ENCODE measurements at regions not wholly inside any gene's neighbourhood (a gene's known extent, or its start where the extent isn't known, plus 50 kb on each side); places are given as distances from the start of the nearest gene placed in this dataset.

DNA sequence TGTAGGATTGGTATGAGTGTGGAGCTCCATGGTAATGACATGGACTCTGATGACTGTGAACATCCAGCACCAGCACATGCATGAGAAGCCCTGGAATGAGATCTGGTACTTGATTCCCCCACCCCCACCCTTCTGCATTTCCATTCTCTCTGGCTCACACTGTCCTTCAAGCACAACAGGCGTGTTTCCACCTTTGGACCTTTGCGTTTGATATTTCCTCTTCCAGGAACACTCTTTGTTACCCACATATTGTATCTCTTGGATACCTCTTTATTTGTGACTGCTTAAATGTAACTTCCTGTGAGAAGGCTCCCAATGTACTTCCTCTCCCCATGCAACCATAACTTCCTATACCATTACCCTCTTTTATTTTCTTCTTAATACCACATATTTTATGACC lies 263.8 kb downstream of the HNMT start:
- Histone ChIP-seq H3K4me3 (ENCODE audit: control insufficient read depth in 1 of 7, extremely low read depth in 1 of 7, insufficient read depth in 4 of 7, low read depth in 2 of 7, low read length in 6 of 7) (no peak overlapping the region), H3K9me3 (ENCODE audit: control extremely low read depth in 1 of 5, control insufficient read depth in 4 of 5, insufficient read depth in 2 of 5, low read depth in 1 of 5, low read length in 4 of 5) (no peaks in the 10 kb centered on the region), H3K4me1 (ENCODE audit: control extremely low read depth in 1 of 4, control insufficient read depth in 4 of 4, insufficient read depth in 4 of 4, low read length in 3 of 4) (no peaks in the 10 kb centered on the region), H3K36me3 (ENCODE audit: control insufficient read depth in 4 of 4, insufficient read depth in 4 of 4, low read length in 3 of 4) (no peaks in the 10 kb centered on the region), H3K27me3 (replicated peaks in 2 of 5; ENCODE audit: control insufficient read depth in 4 of 5, insufficient read depth in 5 of 5, low read length in 4 of 5) (no peaks in the 10 kb centered on the region), H3K27ac (ENCODE audit: insufficient read depth in 1 of 2, low read depth in 1 of 2, low read length in 2 of 2, poor library complexity in 1 of 2, severe bottlenecking in 2 of 2) (no peak overlapping the region)
- no peak for DNase-seq
- POLR2A ChIA-PET, result no interaction called here
- CTCF ChIA-PET, result no interaction called here
- 100% methylated on average over 2 of the region's 2 CpGs for WGBS (ENCODE audit: insufficient coverage)

DNA sequence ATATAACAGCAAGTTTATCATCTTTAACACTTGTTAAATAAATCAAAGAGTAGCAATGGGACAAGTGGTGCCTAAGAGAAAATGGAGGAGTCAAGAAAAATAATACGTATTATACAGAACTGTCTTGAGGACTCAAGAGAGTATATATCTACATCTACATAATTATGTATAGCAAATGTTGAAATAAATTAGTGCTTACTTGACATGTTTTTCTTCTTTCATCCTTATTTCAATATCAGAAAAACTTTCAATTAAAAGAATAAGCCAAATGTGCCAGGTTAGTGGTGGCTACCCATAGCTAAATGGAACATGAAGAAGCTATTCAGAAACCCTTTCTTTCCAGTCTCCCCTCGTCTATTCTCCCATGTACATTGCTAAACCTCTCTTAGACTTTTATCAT lies 267.3 kb upstream of the SPOPL start:
- Histone ChIP-seq H3K27me3 (replicated peaks in 2 of 5; ENCODE audit: control insufficient read depth in 4 of 5, insufficient read depth in 5 of 5, low read length in 4 of 5) (no peaks in the 10 kb centered on the region), H3K27ac (ENCODE audit: insufficient read depth in 1 of 2, low read depth in 1 of 2, low read length in 2 of 2, poor library complexity in 1 of 2, severe bottlenecking in 2 of 2) (no peak overlapping the region), H3K9me3 (ENCODE audit: control extremely low read depth in 1 of 5, control insufficient read depth in 4 of 5, insufficient read depth in 2 of 5, low read depth in 1 of 5, low read length in 4 of 5) (no peaks in the 10 kb centered on the region), H3K36me3 (ENCODE audit: control insufficient read depth in 4 of 4, insufficient read depth in 4 of 4, low read length in 3 of 4) (no peaks in the 10 kb centered on the region), H3K4me1 (ENCODE audit: control extremely low read depth in 1 of 4, control insufficient read depth in 4 of 4, insufficient read depth in 4 of 4, low read length in 3 of 4) (peaks cover 0 to 9% (median 5%) of the 10 kb centered on the region in 4 experiments), H3K4me3 (ENCODE audit: control insufficient read depth in 1 of 7, extremely low read depth in 1 of 7, insufficient read depth in 4 of 7, low read depth in 2 of 7, low read length in 6 of 7) (no peak overlapping the region)
- ChIA-PET POLR2A (no interaction called here), CTCF (no interaction called here)
- 100% methylated on average over 1 of the region's 2 CpGs for WGBS (ENCODE audit: insufficient coverage)
- DNase-seq, result no peak

DNA sequence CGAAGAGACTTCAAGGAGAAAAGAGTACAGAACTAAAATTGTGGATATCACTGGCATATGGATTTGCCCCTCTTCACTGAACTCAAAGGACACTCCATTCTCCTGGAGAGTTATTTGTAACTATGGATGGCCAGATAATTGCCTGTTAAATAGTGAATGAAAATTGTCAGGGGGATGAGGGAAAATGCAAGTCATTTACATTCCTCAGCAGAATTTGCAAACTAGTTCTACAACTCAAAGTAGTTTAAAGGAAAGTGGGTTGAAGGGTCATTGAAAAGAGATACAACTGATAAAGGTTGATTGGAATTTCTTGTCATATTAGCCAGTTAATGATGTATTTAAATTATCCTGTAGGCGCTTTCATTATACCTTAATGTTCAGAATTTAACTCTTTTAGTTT lies 266.5 kb upstream of the SPOPL start:
- H3K9me3 ChIP-seq (ENCODE audit: control extremely low read depth in 1 of 5, control insufficient read depth in 4 of 5, insufficient read depth in 2 of 5, low read depth in 1 of 5, low read length in 4 of 5), result no peaks in the 10 kb centered on the region
- no peak overlapping the region for H3K4me3 ChIP-seq (ENCODE audit: control insufficient read depth in 1 of 7, extremely low read depth in 1 of 7, insufficient read depth in 4 of 7, low read depth in 2 of 7, low read length in 6 of 7)
- POLR2A ChIA-PET, result no interaction called here
- H3K4me1 ChIP-seq (ENCODE audit: control extremely low read depth in 1 of 4, control insufficient read depth in 4 of 4, insufficient read depth in 4 of 4, low read length in 3 of 4), result peaks cover 0 to 9% (median 5%) of the 10 kb centered on the region in 4 experiments
- 100% methylated on average over 1 of the region's 2 CpGs for WGBS (ENCODE audit: insufficient coverage)
- no peaks in the 10 kb centered on the region for H3K27me3 ChIP-seq (replicated peaks in 2 of 5; ENCODE audit: control insufficient read depth in 4 of 5, insufficient read depth in 5 of 5, low read length in 4 of 5)
- H3K27ac ChIP-seq (ENCODE audit: insufficient read depth in 1 of 2, low read depth in 1 of 2, low read length in 2 of 2, poor library complexity in 1 of 2, severe bottlenecking in 2 of 2), result no peak overlapping the region
- DNase-seq, result no peak
- H3K36me3 ChIP-seq (ENCODE audit: control insufficient read depth in 4 of 4, insufficient read depth in 4 of 4, low read length in 3 of 4), result no peaks in the 10 kb centered on the region
- CTCF ChIA-PET, result no interaction called here

DNA sequence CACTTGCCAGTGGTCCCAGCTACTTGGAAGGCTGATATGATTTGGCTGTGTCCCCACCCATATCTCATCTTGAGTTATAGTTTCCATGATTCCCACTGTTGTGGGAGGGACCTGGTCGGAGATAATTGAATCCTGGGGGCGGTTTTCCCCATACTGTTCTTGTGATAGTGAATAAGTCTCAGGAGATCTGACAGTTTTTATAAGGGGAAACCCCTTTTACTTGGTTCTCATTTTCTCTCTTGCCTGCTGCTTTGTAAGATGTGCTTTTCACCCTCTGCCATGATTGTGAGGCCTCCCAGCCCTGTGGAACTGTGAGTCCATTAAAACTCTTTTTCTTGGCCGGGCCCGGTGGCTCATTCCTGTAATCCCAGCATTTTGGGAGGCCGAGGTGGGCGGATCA lies 265.4 kb upstream of the SPOPL start:
- Histone ChIP-seq H3K36me3 (ENCODE audit: control insufficient read depth in 4 of 4, insufficient read depth in 4 of 4, low read length in 3 of 4) (no peaks in the 10 kb centered on the region), H3K9me3 (ENCODE audit: control extremely low read depth in 1 of 5, control insufficient read depth in 4 of 5, insufficient read depth in 2 of 5, low read depth in 1 of 5, low read length in 4 of 5) (no peaks in the 10 kb centered on the region), H3K27me3 (replicated peaks in 2 of 5; ENCODE audit: control insufficient read depth in 4 of 5, insufficient read depth in 5 of 5, low read length in 4 of 5) (no peaks in the 10 kb centered on the region), H3K4me3 (ENCODE audit: control insufficient read depth in 1 of 7, extremely low read depth in 1 of 7, insufficient read depth in 4 of 7, low read depth in 2 of 7, low read length in 6 of 7) (no peak overlapping the region), H3K4me1 (ENCODE audit: control extremely low read depth in 1 of 4, control insufficient read depth in 4 of 4, insufficient read depth in 4 of 4, low read length in 3 of 4) (peaks cover 0 to 9% (median 5%) of the 10 kb centered on the region in 4 experiments), H3K27ac (ENCODE audit: insufficient read depth in 1 of 2, low read depth in 1 of 2, low read length in 2 of 2, poor library complexity in 1 of 2, severe bottlenecking in 2 of 2) (no peak overlapping the region)
- CTCF ChIA-PET, result no interaction called here
- WGBS (ENCODE audit: insufficient coverage), result 100% methylated on average over 2 of the region's 6 CpGs
- POLR2A ChIA-PET, result no interaction called here
- no peak for DNase-seq

DNA sequence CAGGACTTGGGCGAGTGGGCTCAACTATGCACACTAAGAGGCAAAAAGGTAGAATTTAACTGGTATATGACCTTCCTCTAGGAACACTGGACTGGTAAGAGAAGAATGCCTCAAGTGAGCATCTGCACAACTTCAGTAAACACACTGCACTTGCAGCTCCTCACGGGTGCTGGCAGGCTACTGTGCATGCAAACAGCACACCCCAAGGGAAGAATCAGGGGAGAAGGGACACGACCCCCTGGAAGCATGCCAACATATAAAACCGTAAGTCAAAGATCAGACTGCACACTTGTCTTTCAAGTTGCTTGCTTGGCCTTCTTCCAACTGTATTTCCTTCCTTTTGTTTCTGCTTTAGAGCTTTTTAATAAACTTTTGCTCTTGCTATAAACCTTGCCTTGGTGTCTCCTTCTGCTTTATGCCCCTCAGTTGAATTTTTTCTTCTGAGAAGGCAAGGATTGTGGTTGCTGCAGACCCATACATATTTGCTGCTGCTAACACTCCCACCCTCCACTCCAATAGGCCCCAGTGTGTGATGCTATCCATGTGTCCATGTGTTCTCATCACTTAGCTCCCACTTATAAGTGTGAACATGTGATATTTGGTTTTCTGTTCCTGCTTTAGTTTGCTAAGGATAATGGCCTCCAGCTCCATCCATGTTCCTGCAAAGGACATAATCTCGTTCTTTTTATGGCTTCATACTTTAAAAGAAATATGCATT lies 263.7 kb upstream of the SPOPL start:
- peak in 2 of 3 donors; percentile 53 to 63 for DNase-seq
- no peaks in the 10 kb centered on the region for H3K36me3 ChIP-seq (ENCODE audit: control insufficient read depth in 4 of 4, insufficient read depth in 4 of 4, low read length in 3 of 4)
- H3K4me1 ChIP-seq (ENCODE audit: control extremely low read depth in 1 of 4, control insufficient read depth in 4 of 4, insufficient read depth in 4 of 4, low read length in 3 of 4), result peaks cover 0 to 9% (median 5%) of the 10 kb centered on the region in 4 experiments
- H3K27me3 ChIP-seq (replicated peaks in 2 of 5; ENCODE audit: control insufficient read depth in 4 of 5, insufficient read depth in 5 of 5, low read length in 4 of 5), result no peaks in the 10 kb centered on the region
- CTCF ChIA-PET, result no interaction called here
- H3K4me3 ChIP-seq (ENCODE audit: control insufficient read depth in 1 of 7, extremely low read depth in 1 of 7, insufficient read depth in 4 of 7, low read depth in 2 of 7, low read length in 6 of 7), result peak overlapping the region in 2 of 7 experiments; percentile 9 to 10
- H3K27ac ChIP-seq (ENCODE audit: insufficient read depth in 1 of 2, low read depth in 1 of 2, low read length in 2 of 2, poor library complexity in 1 of 2, severe bottlenecking in 2 of 2), result no peak overlapping the region
- no peaks in the 10 kb centered on the region for H3K9me3 ChIP-seq (ENCODE audit: control extremely low read depth in 1 of 5, control insufficient read depth in 4 of 5, insufficient read depth in 2 of 5, low read depth in 1 of 5, low read length in 4 of 5)
- POLR2A ChIA-PET, result no interaction called here
- WGBS (ENCODE audit: insufficient coverage), result 15% methylated on average over 4 of the region's 5 CpGs

DNA sequence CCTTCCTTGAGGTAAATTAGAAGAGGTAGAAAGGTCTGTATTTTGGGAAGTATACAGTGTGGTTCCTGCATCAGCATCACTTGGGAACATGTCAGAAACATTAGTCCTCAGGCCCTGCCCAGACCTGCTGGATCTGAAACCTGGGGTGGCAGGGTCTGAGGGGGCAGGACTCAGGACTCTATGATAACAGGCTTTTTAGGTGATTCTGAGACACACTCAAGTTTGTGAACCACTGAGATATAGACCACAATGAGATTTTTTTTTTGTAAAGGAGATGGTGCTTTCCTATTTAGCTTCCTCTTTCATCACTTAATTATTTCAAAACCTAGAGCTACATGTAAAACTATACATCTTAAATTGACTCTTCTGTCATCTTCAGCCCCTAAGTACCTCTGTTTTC lies 262.7 kb upstream of the SPOPL start:
- no peaks in the 10 kb centered on the region for H3K27me3 ChIP-seq (replicated peaks in 2 of 5; ENCODE audit: control insufficient read depth in 4 of 5, insufficient read depth in 5 of 5, low read length in 4 of 5)
- H3K9me3 ChIP-seq (ENCODE audit: control extremely low read depth in 1 of 5, control insufficient read depth in 4 of 5, insufficient read depth in 2 of 5, low read depth in 1 of 5, low read length in 4 of 5), result no peaks in the 10 kb centered on the region
- H3K4me3 ChIP-seq (ENCODE audit: control insufficient read depth in 1 of 7, extremely low read depth in 1 of 7, insufficient read depth in 4 of 7, low read depth in 2 of 7, low read length in 6 of 7), result no peak overlapping the region
- DNase-seq, result peak in 2 of 3 donors; percentile 47 to 67
- H3K27ac ChIP-seq (ENCODE audit: insufficient read depth in 1 of 2, low read depth in 1 of 2, low read length in 2 of 2, poor library complexity in 1 of 2, severe bottlenecking in 2 of 2), result no peak overlapping the region
- no peaks in the 10 kb centered on the region for H3K36me3 ChIP-seq (ENCODE audit: control insufficient read depth in 4 of 4, insufficient read depth in 4 of 4, low read length in 3 of 4)
- CTCF ChIA-PET, result no interaction called here
- H3K4me1 ChIP-seq (ENCODE audit: control extremely low read depth in 1 of 4, control insufficient read depth in 4 of 4, insufficient read depth in 4 of 4, low read length in 3 of 4), result peaks cover 0 to 11% (median 5%) of the 10 kb centered on the region in 4 experiments
- POLR2A ChIA-PET, result no interaction called here

DNA sequence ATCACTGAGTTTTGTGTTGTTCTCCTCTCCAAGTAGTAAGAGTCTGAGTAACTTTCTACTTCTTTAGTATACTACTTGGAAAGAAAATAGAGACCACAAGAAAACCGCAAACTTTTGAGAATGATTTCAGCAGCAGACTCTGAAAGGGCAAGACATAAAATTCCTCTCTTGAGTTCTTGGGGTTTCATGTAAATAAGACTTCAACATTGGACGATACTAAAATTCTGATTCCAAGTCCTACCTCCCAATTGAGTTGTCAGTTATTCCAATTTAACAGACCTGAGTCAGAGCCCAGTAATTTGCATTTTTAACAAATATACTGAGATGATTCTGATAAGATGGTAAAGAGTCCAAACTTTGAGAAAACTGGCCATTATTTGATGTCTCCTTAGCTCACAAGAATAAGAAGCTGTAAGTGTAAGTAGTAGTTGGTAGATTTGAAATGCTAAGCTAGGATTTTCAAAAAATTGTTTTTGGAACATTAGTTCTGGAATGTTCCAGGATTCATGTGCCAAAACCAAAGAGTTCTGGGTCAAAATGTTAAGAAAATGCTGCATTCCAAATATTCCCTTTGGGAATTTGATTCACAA lies 261.6 kb upstream of the SPOPL start:
- CTCF ChIA-PET, result no interaction called here

More for the DNA sequence above, 261.6 kb upstream of the SPOPL start:
- Histone ChIP-seq H3K4me1 (ENCODE audit: control extremely low read depth in 1 of 4, control insufficient read depth in 4 of 4, insufficient read depth in 4 of 4, low read length in 3 of 4) (peaks cover 0 to 11% (median 5%) of the 10 kb centered on the region in 4 experiments), H3K36me3 (ENCODE audit: control insufficient read depth in 4 of 4, insufficient read depth in 4 of 4, low read length in 3 of 4) (no peaks in the 10 kb centered on the region), H3K27ac (ENCODE audit: insufficient read depth in 1 of 2, low read depth in 1 of 2, low read length in 2 of 2, poor library complexity in 1 of 2, severe bottlenecking in 2 of 2) (no peak overlapping the region), H3K4me3 (ENCODE audit: control insufficient read depth in 1 of 7, extremely low read depth in 1 of 7, insufficient read depth in 4 of 7, low read depth in 2 of 7, low read length in 6 of 7) (no peak overlapping the region), H3K27me3 (replicated peaks in 2 of 5; ENCODE audit: control insufficient read depth in 4 of 5, insufficient read depth in 5 of 5, low read length in 4 of 5) (no peaks in the 10 kb centered on the region), H3K9me3 (ENCODE audit: control extremely low read depth in 1 of 5, control insufficient read depth in 4 of 5, insufficient read depth in 2 of 5, low read depth in 1 of 5, low read length in 4 of 5) (no peaks in the 10 kb centered on the region)
- no peak for DNase-seq
- POLR2A ChIA-PET, result no interaction called here
- 92% methylated on average over 2 of the region's 2 CpGs for WGBS (ENCODE audit: insufficient coverage)
